Activated B cell treated with CpG ODN at 0.5 μM for 24 hours (primary cell): ENCODE measurements at regions not wholly inside any gene's neighbourhood (a gene's known extent, or its start where the extent isn't known, plus 50 kb on each side); places are given as distances from the start of the nearest gene placed in this dataset.

Source experiments
- ATAC-seq: fragments of 200-7000 bp; cut with Tn5 transposase; one replicate; pipeline ENCODE4 v1.10.0; 2021; ENCODE audit warnings: low read depth, mild to moderate bottlenecking, moderate library complexity
- CTCF ChIA-PET: fragments of 350-600 bp; sonication (Branson Sonifier 250); formaldehyde crosslinking; loops from one replicate; lab custom pipeline; 2021; ENCODE audit warnings: antibody characterized with exemption; lab: Charles Lee
- POLR2A ChIA-PET: fragments of 350-600 bp; sonication (Branson Sonifier 250); formaldehyde crosslinking; loops from one replicate; lab custom pipeline; 2021; ENCODE audit warnings: antibody characterized with exemption; lab: Charles Lee
- DNase-seq: peaks from one replicate; pipeline ENCODE4 v3.0.0; 2022
- H3K27ac Mint-ChIP-seq: one replicate; pipeline ENCODE4 v1.8.0; 2020; ENCODE audit warnings: mixed read lengths
- H3K27me3 Mint-ChIP-seq: one replicate; pipeline ENCODE4 v1.8.0; 2021; ENCODE audit warnings: mixed read lengths
- H3K36me3 Mint-ChIP-seq: one replicate; pipeline ENCODE4 v1.8.0; 2021; ENCODE audit warnings: low read depth, mixed read lengths
- H3K4me1 Mint-ChIP-seq: one replicate; pipeline ENCODE4 v1.8.0; 2021; ENCODE audit warnings: mixed read lengths
- H3K4me3 Mint-ChIP-seq: one replicate; pipeline ENCODE4 v1.8.0; 2020; ENCODE audit warnings: mild to moderate bottlenecking, mixed read lengths
- H3K9me3 Mint-ChIP-seq: one replicate; pipeline ENCODE4 v1.8.0; 2020; ENCODE audit warnings: mixed read lengths
- intact Hi-C: fragments of 100-400 bp; cut with micrococcal nuclease; formaldehyde crosslinking; loops from one replicate; pipeline ENCODE4 v1.15.1; 2024
- TF ChIP-seq, protein P1 (sequence below): fragments of 200-600 bp; IDR thresholded peaks from one replicate; pipeline ENCODE4 v1.8.0; 2022; ENCODE audit warnings: antibody characterized with exemption, mild to moderate bottlenecking

DNA sequence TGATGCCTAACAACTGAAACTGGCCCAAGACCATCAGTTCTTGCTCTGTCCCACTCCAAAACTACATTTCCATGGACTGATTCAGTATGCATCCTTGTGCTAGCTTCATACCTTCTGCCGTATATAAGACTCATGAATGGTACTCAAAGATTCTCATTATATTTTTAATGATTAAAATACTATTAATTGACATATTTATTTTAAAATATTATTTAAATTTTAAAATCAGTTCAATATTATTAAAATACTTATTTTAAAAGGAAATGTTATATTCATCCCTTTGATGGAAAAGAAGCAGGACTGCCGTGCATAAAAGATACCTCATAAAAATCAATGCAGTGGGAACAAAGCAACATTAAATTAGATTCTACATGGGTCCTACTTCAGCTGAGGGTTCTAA lies 153.4 kb downstream of the AXIN2 start:
- intact Hi-C loops, result no loop called here
- H3K27ac Mint-ChIP-seq, result no peak overlapping the region
- H3K4me3 Mint-ChIP-seq, result no peak overlapping the region
- peaks cover 8% of the 10 kb centered on the region for H3K27me3 Mint-ChIP-seq
- H3K9me3 Mint-ChIP-seq, result peaks cover 8% of the 10 kb centered on the region
- H3K4me1 Mint-ChIP-seq, result no peaks in the 10 kb centered on the region
- ChIA-PET CTCF (no interaction called here), POLR2A (no interaction called here)
- H3K36me3 Mint-ChIP-seq, result no peaks in the 10 kb centered on the region
- DNase-seq (no peak), ATAC-seq (no peak)
- TF ChIP-seq, protein P1, sequence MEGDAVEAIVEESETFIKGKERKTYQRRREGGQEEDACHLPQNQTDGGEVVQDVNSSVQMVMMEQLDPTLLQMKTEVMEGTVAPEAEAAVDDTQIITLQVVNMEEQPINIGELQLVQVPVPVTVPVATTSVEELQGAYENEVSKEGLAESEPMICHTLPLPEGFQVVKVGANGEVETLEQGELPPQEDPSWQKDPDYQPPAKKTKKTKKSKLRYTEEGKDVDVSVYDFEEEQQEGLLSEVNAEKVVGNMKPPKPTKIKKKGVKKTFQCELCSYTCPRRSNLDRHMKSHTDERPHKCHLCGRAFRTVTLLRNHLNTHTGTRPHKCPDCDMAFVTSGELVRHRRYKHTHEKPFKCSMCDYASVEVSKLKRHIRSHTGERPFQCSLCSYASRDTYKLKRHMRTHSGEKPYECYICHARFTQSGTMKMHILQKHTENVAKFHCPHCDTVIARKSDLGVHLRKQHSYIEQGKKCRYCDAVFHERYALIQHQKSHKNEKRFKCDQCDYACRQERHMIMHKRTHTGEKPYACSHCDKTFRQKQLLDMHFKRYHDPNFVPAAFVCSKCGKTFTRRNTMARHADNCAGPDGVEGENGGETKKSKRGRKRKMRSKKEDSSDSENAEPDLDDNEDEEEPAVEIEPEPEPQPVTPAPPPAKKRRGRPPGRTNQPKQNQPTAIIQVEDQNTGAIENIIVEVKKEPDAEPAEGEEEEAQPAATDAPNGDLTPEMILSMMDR, result no peak

DNA sequence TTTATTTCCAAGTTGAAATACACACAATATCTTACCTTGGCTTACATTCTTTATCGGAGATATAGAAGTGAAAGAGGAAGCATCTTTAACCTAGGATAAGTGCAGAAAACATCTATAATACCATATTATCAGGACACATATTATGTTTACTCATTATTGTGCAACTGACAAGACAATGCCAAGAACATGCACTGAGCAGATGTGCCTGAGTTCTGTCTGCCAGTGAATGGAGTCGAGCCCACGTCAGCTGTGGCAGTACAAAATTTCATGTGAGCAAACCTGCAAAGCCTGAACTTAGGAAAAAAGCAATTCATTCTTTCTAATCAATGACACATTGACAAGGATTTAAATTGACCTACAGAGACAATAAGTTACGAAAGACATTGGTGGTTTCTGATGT lies 154.4 kb downstream of the AXIN2 start:
- Mint-ChIP-seq H3K4me3 (no peak overlapping the region), H3K36me3 (no peaks in the 10 kb centered on the region), H3K27me3 (peaks cover 11% of the 10 kb centered on the region), H3K27ac (no peak overlapping the region), H3K9me3 (peaks cover 8% of the 10 kb centered on the region), H3K4me1 (no peaks in the 10 kb centered on the region)
- ChIA-PET POLR2A (no interaction called here), CTCF (no interaction called here)
- DNase-seq (no peak), ATAC-seq (no peak)
- intact Hi-C loops, result no loop called here
- TF ChIP-seq, protein P1, result no peak

DNA sequence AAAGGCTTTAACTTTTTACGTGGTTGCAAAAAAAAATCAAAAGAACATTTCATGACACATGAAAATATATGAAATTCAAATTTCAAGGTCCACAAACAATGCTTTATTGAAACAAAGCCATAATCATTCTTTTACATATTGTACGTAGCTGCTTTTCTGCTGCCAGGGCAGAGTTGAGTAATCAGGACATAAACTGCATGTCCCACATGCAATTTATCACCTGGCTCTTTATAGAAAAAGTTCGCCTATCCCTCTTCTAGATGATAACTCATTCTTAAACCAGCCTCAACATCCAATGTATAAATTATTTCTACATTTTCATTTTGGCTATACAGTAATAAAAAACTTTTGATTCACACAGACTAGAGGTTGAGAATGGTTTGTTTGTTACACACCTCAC lies 154.9 kb downstream of the AXIN2 start:
- TF ChIP-seq, protein P1, result no peak
- ChIA-PET CTCF (no interaction called here), POLR2A (no interaction called here)
- peaks cover 8% of the 10 kb centered on the region for H3K9me3 Mint-ChIP-seq
- peaks cover 13% of the 10 kb centered on the region for H3K27me3 Mint-ChIP-seq
- H3K36me3 Mint-ChIP-seq, result no peaks in the 10 kb centered on the region
- H3K4me3 Mint-ChIP-seq, result no peak overlapping the region
- H3K4me1 Mint-ChIP-seq, result no peaks in the 10 kb centered on the region
- DNase-seq (no peak), ATAC-seq (no peak)
- H3K27ac Mint-ChIP-seq, result no peak overlapping the region
- intact Hi-C loops, result no loop called here

DNA sequence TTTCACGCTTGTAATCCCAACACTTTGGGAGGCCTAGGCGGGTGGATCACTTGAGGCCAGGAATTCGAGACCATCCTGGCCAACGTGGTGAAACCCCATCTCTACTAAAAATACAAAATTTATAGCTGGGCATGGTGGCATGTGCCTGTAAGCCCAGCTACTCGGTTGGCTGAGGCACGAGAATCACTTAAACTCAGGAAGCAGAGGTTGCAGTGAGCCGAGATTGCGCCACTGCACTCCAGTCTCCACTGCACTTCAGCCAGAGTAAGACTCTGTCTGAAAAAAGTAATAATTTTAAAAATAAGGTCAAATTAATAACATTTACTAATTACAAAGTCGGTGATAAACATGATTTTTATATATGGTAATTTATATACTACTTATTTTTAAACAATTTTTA lies 155.9 kb downstream of the AXIN2 start:
- no peaks in the 10 kb centered on the region for H3K36me3 Mint-ChIP-seq
- CTCF ChIA-PET, result no interaction called here

DNA sequence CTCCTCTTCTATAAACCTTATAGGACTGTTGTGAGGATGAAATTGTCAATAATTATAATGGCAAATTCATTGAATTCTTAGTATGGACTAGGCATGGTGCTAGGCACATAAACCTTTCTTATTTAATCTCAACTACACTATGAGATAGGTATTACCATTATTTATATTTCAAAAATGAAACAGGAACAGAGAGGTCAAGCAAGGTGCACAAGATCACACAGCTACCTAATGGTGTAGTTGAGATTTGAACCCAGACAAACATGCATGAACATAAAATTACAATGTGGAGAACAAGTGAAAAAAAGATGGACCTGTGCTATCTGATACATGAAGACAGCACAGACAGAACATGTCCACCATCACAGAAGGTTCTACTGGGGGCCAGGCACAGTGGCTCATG lies 156.7 kb downstream of the AXIN2 start:
- Mint-ChIP-seq H3K4me3 (no peak overlapping the region), H3K9me3 (peaks cover 4% of the 10 kb centered on the region), H3K4me1 (no peaks in the 10 kb centered on the region), H3K36me3 (no peaks in the 10 kb centered on the region), H3K27me3 (peaks cover 27% of the 10 kb centered on the region), H3K27ac (no peak overlapping the region)
- POLR2A ChIA-PET, result no interaction called here
- intact Hi-C loops, result no loop called here
- TF ChIP-seq, protein P1, result no peak
- ATAC-seq (no peak), DNase-seq (no peak)
- CTCF ChIA-PET, result no interaction called here

More for the DNA sequence above, 155.9 kb downstream of the AXIN2 start:
- POLR2A ChIA-PET, result no interaction called here
- DNase-seq, result no peak
- Mint-ChIP-seq H3K4me3 (no peak overlapping the region), H3K9me3 (peaks cover 8% of the 10 kb centered on the region), H3K4me1 (no peaks in the 10 kb centered on the region), H3K27me3 (peaks cover 22% of the 10 kb centered on the region), H3K27ac (no peak overlapping the region)
- TF ChIP-seq, protein P1, result no peak
- no peak for ATAC-seq
- intact Hi-C loops, result no loop called here
